HepG2 (cell line): ENCODE measurements at regions not wholly inside any gene's neighbourhood (a gene's known extent, or its start where the extent isn't known, plus 50 kb on each side); places are given as distances from the start of the nearest gene placed in this dataset.

Source experiments
- ARNTL ChIP-seq: sonication (generic); formaldehyde crosslinking; IDR thresholded peaks from 2 replicates; pipeline ENCODE4 v1.4.0; 2020; ENCODE audit warnings: mild to moderate bottlenecking, missing genetic modification reagents
- BCL6 ChIP-seq: IDR thresholded peaks from 2 replicates; pipeline ENCODE4 v1.6.1; 2016; ENCODE audit warnings: missing genetic modification reagents, missing compliant biosample characterization
- CSRNP1 ChIP-seq: sonication (generic); formaldehyde crosslinking; IDR thresholded peaks from 2 replicates; pipeline ENCODE4 v1.8.1; 2023; ENCODE audit warnings: mild to moderate bottlenecking, missing genetic modification reagents
- CTCF ChIP-seq: sonication (generic); formaldehyde crosslinking; IDR thresholded peaks from 2 replicates; pipeline ENCODE4 v1.5.0; 2020; ENCODE audit warnings: mild to moderate bottlenecking, missing genetic modification reagents, moderate library complexity
- EP300 ChIP-seq, 3 experiments: sonication (generic) in 1 of 3; formaldehyde crosslinking in 1 of 3; IDR thresholded peaks; 2 replicates each; pipeline versions ENCODE4 v1.5.1 to v1.6.1; 2011 to 2020; ENCODE audit warnings: low read depth in 2 of 3, low read length in 2 of 3, borderline replicate concordance in 1 of 3, improper control_type of control experiment in 1 of 3, mild to moderate bottlenecking in 1 of 3, missing genetic modification reagents in 1 of 3, moderate library complexity in 1 of 3
- FOXA3 ChIP-seq: IDR thresholded peaks from 2 replicates; pipeline ENCODE4 v1.6.1; 2016; ENCODE audit warnings: missing genetic modification reagents, missing compliant biosample characterization
- NCOA1 ChIP-seq: sonication (generic); formaldehyde crosslinking; IDR thresholded peaks from 2 replicates; pipeline ENCODE4 v1.9.0; 2021; ENCODE audit warnings: missing genetic modification reagents
- NCOA5 ChIP-seq: sonication (generic); formaldehyde crosslinking; IDR thresholded peaks from 2 replicates; pipeline ENCODE4 v1.4.0; 2020; ENCODE audit warnings: missing genetic modification reagents
- NR0B2 ChIP-seq: sonication (generic); formaldehyde crosslinking; IDR thresholded peaks from 2 replicates; pipeline ENCODE4 v1.4.0; 2020; ENCODE audit warnings: mild to moderate bottlenecking, missing genetic modification reagents
- POLR2A ChIP-seq, 2 experiments: IDR thresholded peaks; 2 replicates each; pipeline ENCODE4 v1.6.1; 2011; ENCODE audit warnings: low read depth in 2 of 2, low read length in 2 of 2, mild to moderate bottlenecking in 1 of 2, moderate library complexity in 1 of 2; ENCODE audit not compliant: insufficient read depth in 1 of 2
- TBX3 ChIP-seq: fragments of 450-650 bp; IDR thresholded peaks from 2 replicates; pipeline ENCODE4 v1.6.1; 2017; ENCODE audit warnings: antibody characterized with exemption, mild to moderate bottlenecking, inconsistent platforms, borderline replicate concordance
- ZBTB43 ChIP-seq: sonication (generic); formaldehyde crosslinking; conservative IDR thresholded peaks from 2 replicates; pipeline ENCODE4 v1.4.0; 2020; ENCODE audit warnings: missing genetic modification reagents
- ZNF335 ChIP-seq: sonication (generic); formaldehyde crosslinking; IDR thresholded peaks from 2 replicates; pipeline ENCODE4 v1.4.0; 2020; ENCODE audit warnings: missing genetic modification reagents
- ZNF367 ChIP-seq: sonication (generic); formaldehyde crosslinking; IDR thresholded peaks from 2 replicates; pipeline ENCODE4 v1.4.0; 2020; ENCODE audit warnings: missing genetic modification reagents, borderline replicate concordance
- ZNF770 ChIP-seq: sonication (generic); formaldehyde crosslinking; IDR thresholded peaks from 2 replicates; pipeline ENCODE4 v1.5.0; 2020; ENCODE audit warnings: mild to moderate bottlenecking, missing genetic modification reagents
- ZNF790 ChIP-seq: sonication (generic); formaldehyde crosslinking; IDR thresholded peaks from 2 replicates; pipeline ENCODE4 v1.8.0; 2022; ENCODE audit warnings: missing genetic modification reagents, mild to moderate bottlenecking, borderline replicate concordance
- TF ChIP-seq, protein P1 (sequence below): sonication (generic); formaldehyde crosslinking; IDR thresholded peaks from 2 replicates; pipeline ENCODE4 v1.5.0; 2020; ENCODE audit warnings: missing genetic modification reagents, mild to moderate bottlenecking, borderline replicate concordance
- TF ChIP-seq, protein P2 (sequence below): sonication (generic); formaldehyde crosslinking; IDR thresholded peaks from 2 replicates; pipeline ENCODE4 v1.5.0; 2020; ENCODE audit warnings: mild to moderate bottlenecking, missing genetic modification reagents

GRCh38 chr5:99025298-99026045 lies 96.7 kb upstream of the CHD1 start (continued):
- peak; percentile 91 for TF ChIP-seq ZNF770 (CRISPR knock-in tag)
- no peak for TF ChIP-seq NCOA5 (CRISPR knock-in tag)
- no peak for TF ChIP-seq NCOA1
- no peak for TF ChIP-seq ARNTL (CRISPR knock-in tag)
- TF ChIP-seq TBX3 = no peak
- TF ChIP-seq NR0B2 (CRISPR knock-in tag) = no peak
- no peak for TF ChIP-seq ZNF335
- TF ChIP-seq, protein P1, sequence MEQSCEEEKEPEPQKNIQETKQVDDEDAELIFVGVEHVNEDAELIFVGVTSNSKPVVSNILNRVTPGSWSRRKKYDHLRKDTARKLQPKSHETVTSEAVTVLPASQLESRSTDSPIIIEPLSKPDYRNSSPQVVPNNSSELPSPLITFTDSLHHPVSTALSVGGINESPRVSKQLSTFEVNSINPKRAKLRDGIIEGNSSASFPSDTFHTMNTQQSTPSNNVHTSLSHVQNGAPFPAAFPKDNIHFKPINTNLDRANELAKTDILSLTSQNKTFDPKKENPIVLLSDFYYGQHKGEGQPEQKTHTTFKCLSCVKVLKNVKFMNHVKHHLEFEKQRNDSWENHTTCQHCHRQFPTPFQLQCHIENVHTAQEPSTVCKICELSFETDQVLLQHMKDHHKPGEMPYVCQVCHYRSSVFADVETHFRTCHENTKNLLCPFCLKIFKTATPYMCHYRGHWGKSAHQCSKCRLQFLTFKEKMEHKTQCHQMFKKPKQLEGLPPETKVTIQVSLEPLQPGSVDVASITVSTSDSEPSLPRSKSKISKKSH = no peak
- no peak for TF ChIP-seq ZNF790 (CRISPR knock-in tag)
- TF ChIP-seq CTCF (CRISPR knock-in tag) = no peak
- TF ChIP-seq, protein P2, sequence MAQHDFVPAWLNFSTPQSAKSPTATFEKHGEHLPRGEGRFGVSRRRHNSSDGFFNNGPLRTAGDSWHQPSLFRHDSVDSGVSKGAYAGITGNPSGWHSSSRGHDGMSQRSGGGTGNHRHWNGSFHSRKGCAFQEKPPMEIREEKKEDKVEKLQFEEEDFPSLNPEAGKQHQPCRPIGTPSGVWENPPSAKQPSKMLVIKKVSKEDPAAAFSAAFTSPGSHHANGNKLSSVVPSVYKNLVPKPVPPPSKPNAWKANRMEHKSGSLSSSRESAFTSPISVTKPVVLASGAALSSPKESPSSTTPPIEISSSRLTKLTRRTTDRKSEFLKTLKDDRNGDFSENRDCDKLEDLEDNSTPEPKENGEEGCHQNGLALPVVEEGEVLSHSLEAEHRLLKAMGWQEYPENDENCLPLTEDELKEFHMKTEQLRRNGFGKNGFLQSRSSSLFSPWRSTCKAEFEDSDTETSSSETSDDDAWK (CRISPR knock-in tag) = no peak
- TF ChIP-seq CSRNP1 (CRISPR knock-in tag) = no peak
- peak; percentile 41 for TF ChIP-seq FOXA3 (CRISPR knock-in tag)
- TF ChIP-seq ZBTB43 = peak; percentile 49; the same call in 1 of the 2 replicates
- TF ChIP-seq ZNF367 = no peak
- 0 out of 2 replicates have a peak, but pooled peaks have one; percentile 5 for TF ChIP-seq BCL6
- peak in 1 of 2 experiments; percentile 66; a peak in 1 of 4 replicates for TF ChIP-seq EP300 (IDR thresholded peaks at IDR 0.05; ENCODE audit: low read depth in 2 of 2, low read length in 2 of 2)
- no peak for TF ChIP-seq EP300 (CRISPR knock-in tag; IDR thresholded peaks at IDR 0.05; ENCODE audit: borderline replicate concordance)
- TF ChIP-seq POLR2A (IDR thresholded peaks at IDR 0.05; ENCODE audit: insufficient read depth in 1 of 2, low read depth in 2 of 2, low read length in 2 of 2) = no peak
